ENCODE measurements at regions not wholly inside any gene's neighbourhood (a gene's known extent, or its start where the extent isn't known, plus 50 kb on each side); places are given as distances from the start of the nearest gene placed in this dataset.

DNA sequence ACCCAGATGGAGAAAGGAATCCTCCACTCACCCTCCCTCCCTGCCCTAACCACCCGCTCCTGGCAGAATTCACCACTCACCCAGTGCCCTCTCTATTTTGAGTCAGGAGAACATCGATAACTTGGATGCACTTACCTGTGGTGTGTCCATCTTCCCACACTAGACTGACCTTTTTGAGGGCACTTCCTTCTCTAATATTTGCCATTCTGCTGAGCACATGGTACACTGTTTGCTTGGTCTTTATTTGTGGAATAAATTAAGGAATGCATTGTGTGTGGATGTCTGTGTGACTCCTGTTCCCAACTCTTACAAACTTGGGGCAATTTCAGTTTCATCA is 133.7 kb downstream of the ACKR3 start:
- Histone ChIP-seq H3K4me2 (ENCODE audit: low read length) (no peak overlapping the region), H3K36me3 (ENCODE audit: insufficient read depth, low read length) (no peaks in the 10 kb centered on the region), H3K9me3 (ENCODE audit: low read length) (no peaks in the 10 kb centered on the region), H3K9me2 (ENCODE audit: insufficient read depth, low read length) (no peaks in the 10 kb centered on the region), H3K27ac (ENCODE audit: low read length) (no peak overlapping the region), H3K9ac (ENCODE audit: low read length) (no peak overlapping the region), H2AFZ (ENCODE audit: low read depth, low read length) (no peak overlapping the region), H3K27me3 (ENCODE audit: insufficient read depth, low read depth, low read length) (no peaks in the 10 kb centered on the region), H4K20me1 (ENCODE audit: insufficient read depth) (no peaks in the 10 kb centered on the region), H3K79me2 (replicated peaks; ENCODE audit: insufficient read depth, low read length) (no peaks in the 10 kb centered on the region), H3F3A (ENCODE audit: insufficient read depth, low read length, poor library complexity, severe bottlenecking) (no peaks in the 10 kb centered on the region), H3K4me3 (ENCODE audit: low read length) (no peak overlapping the region)
- TF ChIP-seq POLR2AphosphoS5 (IDR thresholded peaks at IDR 0.05) (no peak), EP300 (conservative IDR thresholded peaks at IDR 0.05; ENCODE audit: poor library complexity, severe bottlenecking) (no peak), RAD21 (conservative IDR thresholded peaks at IDR 0.05) (no peak), TAF1 (IDR thresholded peaks at IDR 0.05; ENCODE audit: low read depth) (no peak), MXI1 (conservative IDR thresholded peaks at IDR 0.05; ENCODE audit: poor library complexity, severe bottlenecking) (no peak), EZH2 (IDR thresholded peaks at IDR 0.05; ENCODE audit: borderline replicate concordance, insufficient read depth, low read length, poor library complexity, severe bottlenecking) (no peak), SMC3 (conservative IDR thresholded peaks at IDR 0.05; ENCODE audit: poor library complexity) (no peak)
- TF ChIP-seq, protein P1, sequence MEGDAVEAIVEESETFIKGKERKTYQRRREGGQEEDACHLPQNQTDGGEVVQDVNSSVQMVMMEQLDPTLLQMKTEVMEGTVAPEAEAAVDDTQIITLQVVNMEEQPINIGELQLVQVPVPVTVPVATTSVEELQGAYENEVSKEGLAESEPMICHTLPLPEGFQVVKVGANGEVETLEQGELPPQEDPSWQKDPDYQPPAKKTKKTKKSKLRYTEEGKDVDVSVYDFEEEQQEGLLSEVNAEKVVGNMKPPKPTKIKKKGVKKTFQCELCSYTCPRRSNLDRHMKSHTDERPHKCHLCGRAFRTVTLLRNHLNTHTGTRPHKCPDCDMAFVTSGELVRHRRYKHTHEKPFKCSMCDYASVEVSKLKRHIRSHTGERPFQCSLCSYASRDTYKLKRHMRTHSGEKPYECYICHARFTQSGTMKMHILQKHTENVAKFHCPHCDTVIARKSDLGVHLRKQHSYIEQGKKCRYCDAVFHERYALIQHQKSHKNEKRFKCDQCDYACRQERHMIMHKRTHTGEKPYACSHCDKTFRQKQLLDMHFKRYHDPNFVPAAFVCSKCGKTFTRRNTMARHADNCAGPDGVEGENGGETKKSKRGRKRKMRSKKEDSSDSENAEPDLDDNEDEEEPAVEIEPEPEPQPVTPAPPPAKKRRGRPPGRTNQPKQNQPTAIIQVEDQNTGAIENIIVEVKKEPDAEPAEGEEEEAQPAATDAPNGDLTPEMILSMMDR (IDR thresholded peaks at IDR 0.05; ENCODE audit: poor library complexity, severe bottlenecking), result no peak
- TF ChIP-seq, protein P2, sequence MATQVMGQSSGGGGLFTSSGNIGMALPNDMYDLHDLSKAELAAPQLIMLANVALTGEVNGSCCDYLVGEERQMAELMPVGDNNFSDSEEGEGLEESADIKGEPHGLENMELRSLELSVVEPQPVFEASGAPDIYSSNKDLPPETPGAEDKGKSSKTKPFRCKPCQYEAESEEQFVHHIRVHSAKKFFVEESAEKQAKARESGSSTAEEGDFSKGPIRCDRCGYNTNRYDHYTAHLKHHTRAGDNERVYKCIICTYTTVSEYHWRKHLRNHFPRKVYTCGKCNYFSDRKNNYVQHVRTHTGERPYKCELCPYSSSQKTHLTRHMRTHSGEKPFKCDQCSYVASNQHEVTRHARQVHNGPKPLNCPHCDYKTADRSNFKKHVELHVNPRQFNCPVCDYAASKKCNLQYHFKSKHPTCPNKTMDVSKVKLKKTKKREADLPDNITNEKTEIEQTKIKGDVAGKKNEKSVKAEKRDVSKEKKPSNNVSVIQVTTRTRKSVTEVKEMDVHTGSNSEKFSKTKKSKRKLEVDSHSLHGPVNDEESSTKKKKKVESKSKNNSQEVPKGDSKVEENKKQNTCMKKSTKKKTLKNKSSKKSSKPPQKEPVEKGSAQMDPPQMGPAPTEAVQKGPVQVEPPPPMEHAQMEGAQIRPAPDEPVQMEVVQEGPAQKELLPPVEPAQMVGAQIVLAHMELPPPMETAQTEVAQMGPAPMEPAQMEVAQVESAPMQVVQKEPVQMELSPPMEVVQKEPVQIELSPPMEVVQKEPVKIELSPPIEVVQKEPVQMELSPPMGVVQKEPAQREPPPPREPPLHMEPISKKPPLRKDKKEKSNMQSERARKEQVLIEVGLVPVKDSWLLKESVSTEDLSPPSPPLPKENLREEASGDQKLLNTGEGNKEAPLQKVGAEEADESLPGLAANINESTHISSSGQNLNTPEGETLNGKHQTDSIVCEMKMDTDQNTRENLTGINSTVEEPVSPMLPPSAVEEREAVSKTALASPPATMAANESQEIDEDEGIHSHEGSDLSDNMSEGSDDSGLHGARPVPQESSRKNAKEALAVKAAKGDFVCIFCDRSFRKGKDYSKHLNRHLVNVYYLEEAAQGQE (IDR thresholded peaks at IDR 0.05; ENCODE audit: borderline replicate concordance), result no peak

DNA sequence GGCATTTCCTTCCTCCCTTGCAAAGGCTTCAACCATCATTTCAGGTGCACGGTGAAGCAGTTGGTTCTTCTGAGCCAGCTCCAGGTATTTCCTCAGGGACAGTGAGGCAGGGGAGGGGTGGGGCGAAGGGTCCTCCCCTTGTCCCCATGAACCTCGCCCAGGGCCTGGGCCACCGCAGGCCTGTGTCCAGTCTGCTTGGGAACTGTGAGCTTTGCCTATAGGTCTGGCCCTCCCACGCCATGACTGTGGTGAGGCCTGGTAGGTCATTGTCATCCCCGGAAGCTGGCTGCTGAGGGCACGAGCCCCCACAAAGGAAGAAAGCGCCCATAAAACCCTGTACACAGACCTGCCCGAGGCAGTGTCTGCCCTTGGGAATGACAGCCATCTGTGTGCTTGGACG is 134.3 kb downstream of the ACKR3 start:
- Histone ChIP-seq H3K4me3 (ENCODE audit: low read length) (no peak overlapping the region), H3K79me2 (replicated peaks; ENCODE audit: insufficient read depth, low read length) (no peaks in the 10 kb centered on the region), H3K36me3 (ENCODE audit: insufficient read depth, low read length) (no peaks in the 10 kb centered on the region), H3F3A (ENCODE audit: insufficient read depth, low read length, poor library complexity, severe bottlenecking) (no peaks in the 10 kb centered on the region), H3K4me2 (ENCODE audit: low read length) (no peak overlapping the region), H3K9ac (ENCODE audit: low read length) (no peak overlapping the region), H3K27me3 (ENCODE audit: insufficient read depth, low read depth, low read length) (no peaks in the 10 kb centered on the region), H3K27ac (ENCODE audit: low read length) (no peak overlapping the region), H2AFZ (ENCODE audit: low read depth, low read length) (no peak overlapping the region), H3K9me3 (ENCODE audit: low read length) (no peaks in the 10 kb centered on the region), H3K9me2 (ENCODE audit: insufficient read depth, low read length) (no peaks in the 10 kb centered on the region), H4K20me1 (ENCODE audit: insufficient read depth) (no peaks in the 10 kb centered on the region)
- TF ChIP-seq TAF1 (IDR thresholded peaks at IDR 0.05; ENCODE audit: low read depth), result no peak
- TF ChIP-seq MXI1 (conservative IDR thresholded peaks at IDR 0.05; ENCODE audit: poor library complexity, severe bottlenecking), result no peak
- TF ChIP-seq EP300 (conservative IDR thresholded peaks at IDR 0.05; ENCODE audit: poor library complexity, severe bottlenecking), result no peak
- TF ChIP-seq RAD21 (conservative IDR thresholded peaks at IDR 0.05), result no peak
- TF ChIP-seq, protein P2 (IDR thresholded peaks at IDR 0.05; ENCODE audit: borderline replicate concordance), result no peak
- TF ChIP-seq, protein P1 (IDR thresholded peaks at IDR 0.05; ENCODE audit: poor library complexity, severe bottlenecking), result no peak
- no peak for TF ChIP-seq SMC3 (conservative IDR thresholded peaks at IDR 0.05; ENCODE audit: poor library complexity)
- no peak for TF ChIP-seq POLR2AphosphoS5 (IDR thresholded peaks at IDR 0.05)
- no peak for TF ChIP-seq EZH2 (IDR thresholded peaks at IDR 0.05; ENCODE audit: borderline replicate concordance, insufficient read depth, low read length, poor library complexity, severe bottlenecking)

All from neural cell (in vitro differentiated cells).